HepG2 (cell line): ENCODE measurements at regions not wholly inside any gene's neighbourhood (a gene's known extent, or its start where the extent isn't known, plus 50 kb on each side); places are given as distances from the start of the nearest gene placed in this dataset.

ENCODE experiments used
- CTCF ChIP-seq: sonication (generic); formaldehyde crosslinking; IDR thresholded peaks from 2 replicates; pipeline ENCODE4 v1.5.0; 2020; ENCODE audit warnings: mild to moderate bottlenecking, missing genetic modification reagents, moderate library complexity
- JUND ChIP-seq: sonication (generic); formaldehyde crosslinking; IDR thresholded peaks from 2 replicates; pipeline ENCODE4 v1.8.0; 2022; ENCODE audit warnings: mild to moderate bottlenecking, missing genetic modification reagents
- NBN ChIP-seq: fragments of 450-650 bp; conservative IDR thresholded peaks from 2 replicates; pipeline ENCODE4 v1.6.1; 2017
- RBAK ChIP-seq: sonication (generic); formaldehyde crosslinking; IDR thresholded peaks from 2 replicates; pipeline ENCODE4 v1.5.1; 2020; ENCODE audit warnings: mild to moderate bottlenecking, missing genetic modification reagents
- RFX1 ChIP-seq: fragments of 450-650 bp; IDR thresholded peaks from 2 replicates; pipeline ENCODE4 v1.6.1; 2017
- SP1 ChIP-seq, 2 experiments: fragments of 450-650 bp in 1 of 2; sonication (generic) in 1 of 2; formaldehyde crosslinking in 1 of 2; IDR thresholded peaks; 2 replicates each; pipeline versions ENCODE4 v1.4.0 to v1.6.1; 2016 to 2020; ENCODE audit warnings: missing genetic modification reagents in 1 of 2
- SRF ChIP-seq: IDR thresholded peaks from 2 replicates; pipeline ENCODE4 v1.6.1; 2011; ENCODE audit warnings: mild to moderate bottlenecking, low read depth, low read length, moderate library complexity
- ZBTB34 ChIP-seq: sonication (generic); formaldehyde crosslinking; IDR thresholded peaks from 2 replicates; pipeline ENCODE4 v1.8.0; 2022; ENCODE audit warnings: mild to moderate bottlenecking, missing genetic modification reagents
- ZNF687 ChIP-seq: sonication (generic); formaldehyde crosslinking; IDR thresholded peaks from 2 replicates; pipeline ENCODE4 v1.5.1; 2020; ENCODE audit warnings: mild to moderate bottlenecking, missing genetic modification reagents, moderate library complexity
- ZSCAN29 ChIP-seq: sonication (generic); formaldehyde crosslinking; conservative IDR thresholded peaks from 2 replicates; pipeline ENCODE4 v1.4.0; 2020; ENCODE audit warnings: mild to moderate bottlenecking, missing genetic modification reagents

GRCh38 chr6:71726121-71726520 lies 160.2 kb upstream of the RIMS1 start:
- TF ChIP-seq CTCF (CRISPR knock-in tag): no peak
- no peak for TF ChIP-seq ZSCAN29 (CRISPR knock-in tag)
- TF ChIP-seq RBAK: no peak
- TF ChIP-seq SP1 (IDR thresholded peaks at IDR 0.05): no peak
- TF ChIP-seq SP1 (CRISPR knock-in tag; IDR thresholded peaks at IDR 0.05): no peak
- TF ChIP-seq NBN: no peak
- no peak for TF ChIP-seq SRF
- TF ChIP-seq ZBTB34 (CRISPR knock-in tag): no peak
- TF ChIP-seq JUND (CRISPR knock-in tag): no peak
- no peak for TF ChIP-seq ZNF687 (CRISPR knock-in tag)
- TF ChIP-seq RFX1: no peak
